Liver (tissue), 8 donors: ENCODE measurements at regions not wholly inside any gene's neighbourhood (a gene's known extent, or its start where the extent isn't known, plus 50 kb on each side); places are given as distances from the start of the nearest gene placed in this dataset.

Source experiments
- DNase-seq: peaks from one replicate; pipeline ENCODE4 v3.0.0-alpha.2; 2017; ENCODE audit warnings: low spot score
- H3K27ac ChIP-seq, 2 donors: one replicate each; pipeline ENCODE4 v1.7.0; 2013; ENCODE audit warnings: inconsistent platforms in 2 of 2, low read length in 2 of 2, control low read depth in 1 of 2, low read depth in 1 of 2, mild to moderate bottlenecking in 1 of 2
- H3K27me3 ChIP-seq, 4 donors: one replicate each; pipeline versions ENCODE4 v1.6.1 to v1.7.0; 2013; ENCODE audit warnings: low read length in 3 of 4, inconsistent platforms in 1 of 4, mild to moderate bottlenecking in 1 of 4, moderate library complexity in 1 of 4; ENCODE audit not compliant: control insufficient read depth in 4 of 4, insufficient read depth in 4 of 4
- H3K36me3 ChIP-seq, 4 donors: one replicate each; pipeline versions ENCODE4 v1.6.1 to v1.7.0; 2013; ENCODE audit warnings: low read length in 3 of 4, mild to moderate bottlenecking in 3 of 4, low read depth in 1 of 4, moderate library complexity in 1 of 4; ENCODE audit not compliant: control insufficient read depth in 4 of 4, insufficient read depth in 3 of 4
- H3K4me1 ChIP-seq, 4 donors: one replicate each; pipeline versions ENCODE4 v1.6.1 to v1.7.0; 2013; ENCODE audit warnings: low read length in 3 of 4, mild to moderate bottlenecking in 3 of 4, moderate library complexity in 1 of 4; ENCODE audit not compliant: control insufficient read depth in 4 of 4, insufficient read depth in 4 of 4
- H3K4me3 ChIP-seq, 3 donors: one replicate each; pipeline versions ENCODE4 v1.6.1 to v1.7.0; 2013; ENCODE audit warnings: low read length in 3 of 3, control low read depth in 1 of 3, low read depth in 1 of 3, mild to moderate bottlenecking in 1 of 3
- H3K9ac ChIP-seq, 2 donors: one replicate each; pipeline ENCODE4 v1.7.0; 2013; ENCODE audit warnings: low read length in 2 of 2, mild to moderate bottlenecking in 2 of 2, moderate library complexity in 2 of 2, control low read depth in 1 of 2, low read depth in 1 of 2
- H3K9me3 ChIP-seq, 4 donors: one replicate each; pipeline versions ENCODE4 v1.6.1 to v1.7.0; 2013; ENCODE audit warnings: low read length in 3 of 4; ENCODE audit not compliant: control insufficient read depth in 4 of 4
- ATF3 ChIP-seq: IDR thresholded peaks from 2 replicates; pipeline ENCODE4 v1.6.1; 2016; ENCODE audit warnings: antibody characterized with exemption
- CTCF ChIP-seq: fragments of 150-350 bp; IDR thresholded peaks from 2 replicates; pipeline ENCODE4 v1.5.1; 2017; ENCODE audit warnings: improper control_type of control experiment, low read depth, low read length; ENCODE audit not compliant: missing input control
- EGR1 ChIP-seq, 2 donors: IDR thresholded peaks; 2 replicates each; pipeline ENCODE4 v1.6.1; 2016 to 2018; ENCODE audit warnings: antibody characterized with exemption in 2 of 2, low read depth in 2 of 2
- FOXA1 ChIP-seq: IDR thresholded peaks from 2 replicates; pipeline ENCODE4 v1.6.1; 2016; ENCODE audit warnings: antibody characterized with exemption
- FOXA2 ChIP-seq: IDR thresholded peaks from 2 replicates; pipeline ENCODE4 v1.6.1; 2016; ENCODE audit warnings: antibody characterized with exemption
- GABPA ChIP-seq, 2 donors: IDR thresholded peaks in 1 of 2; conservative IDR thresholded peaks in 1 of 2; 2 replicates each; pipeline ENCODE4 v1.6.1; 2016; ENCODE audit warnings: antibody characterized with exemption in 2 of 2, mild to moderate bottlenecking in 1 of 2, moderate library complexity in 1 of 2
- HNF4A ChIP-seq, 2 donors: conservative IDR thresholded peaks; 2 replicates each; pipeline ENCODE4 v1.6.1; 2016; ENCODE audit warnings: antibody characterized with exemption in 2 of 2, mild to moderate bottlenecking in 2 of 2
- HNF4G ChIP-seq: IDR thresholded peaks from 2 replicates; pipeline ENCODE4 v1.6.1; 2016; ENCODE audit warnings: antibody characterized with exemption
- JUND ChIP-seq, 2 donors: IDR thresholded peaks; 2 replicates each; pipeline ENCODE4 v1.6.1; 2016; ENCODE audit warnings: antibody characterized with exemption in 2 of 2
- MAX ChIP-seq: IDR thresholded peaks from 2 replicates; pipeline ENCODE4 v1.6.1; 2016; ENCODE audit warnings: antibody characterized with exemption
- NR2F2 ChIP-seq: IDR thresholded peaks from 2 replicates; pipeline ENCODE4 v1.6.1; 2016; ENCODE audit warnings: antibody characterized with exemption
- RAD21 ChIP-seq, 2 donors: IDR thresholded peaks; 2 replicates each; pipeline ENCODE4 v1.6.1; 2016; ENCODE audit warnings: antibody characterized with exemption in 2 of 2, mild to moderate bottlenecking in 2 of 2
- RXRA ChIP-seq, 2 donors: IDR thresholded peaks; 2 replicates each; pipeline ENCODE4 v1.6.1; 2017 to 2018; ENCODE audit warnings: antibody characterized with exemption in 2 of 2, mild to moderate bottlenecking in 1 of 2
- SP1 ChIP-seq: IDR thresholded peaks from 2 replicates; pipeline ENCODE4 v1.6.1; 2018; ENCODE audit warnings: antibody characterized with exemption, mild to moderate bottlenecking
- TAF1 ChIP-seq: conservative IDR thresholded peaks from 2 replicates; pipeline ENCODE4 v1.6.1; 2016; ENCODE audit warnings: antibody characterized with exemption, mild to moderate bottlenecking
- YY1 ChIP-seq: IDR thresholded peaks from 2 replicates; pipeline ENCODE4 v1.6.1; 2016; ENCODE audit warnings: antibody characterized with exemption, mild to moderate bottlenecking
- WGBS: extraction: QIAGEN DNeasy Blood & Tissue Kit; methylation state at CpG from one replicate; pipeline ENCODE4 v1.1.7; 2013; 5-methylcytosine and 5-hydroxymethylcytosine counted together
- TF ChIP-seq, protein P1 (sequence below): IDR thresholded peaks from 2 replicates; pipeline ENCODE4 v1.6.1; 2016; ENCODE audit warnings: antibody characterized with exemption, mild to moderate bottlenecking
- TF ChIP-seq, protein P2 (sequence below): IDR thresholded peaks from 2 replicates; pipeline ENCODE4 v1.6.1; 2016; ENCODE audit warnings: antibody characterized with exemption
- donor health status: healthy.
- donor health status: healthy.
- donor health status: healthy.
- donor health status: healthy.
- donor health status: healthy.

- TF ChIP-seq RAD21 (IDR thresholded peaks at IDR 0.05) (no peak), FOXA2 (no peak), NR2F2 (no peak), YY1 (no peak)
Measured at GRCh38 chr18:25819746-25820363, 270.6 kb downstream of the SS18 start (continued).

GRCh38 chr18:25818505-25818904 is 271.9 kb downstream of the SS18 start:
- WGBS = 82% methylated on average over 6 of the region's 6 CpGs
- H3K27ac ChIP-seq = no peak overlapping the region
- H3K9me3 ChIP-seq = no peaks in the 10 kb centered on the region
- no peak overlapping the region for H3K4me3 ChIP-seq
- no peaks in the 10 kb centered on the region for H3K4me1 ChIP-seq
- H3K36me3 ChIP-seq = no peaks in the 10 kb centered on the region
- no peak for DNase-seq
- TF ChIP-seq FOXA1 = no peak
- H3K27me3 ChIP-seq = peaks cover 0 to under 1% (median 0%) of the 10 kb centered on the region in 4 donors
- no peak overlapping the region for H3K9ac ChIP-seq

- WGBS = 77% methylated on average over 5 of the region's 5 CpGs
- Histone ChIP-seq H3K4me3 (no peak overlapping the region), H3K27ac (no peak overlapping the region)
Measured at GRCh38 chr18:25817546-25818237, 272.7 kb downstream of the SS18 start.

More at GRCh38 chr18:25817546-25818237, 272.7 kb downstream of the SS18 start:
- DNase-seq = no peak
- no peaks in the 10 kb centered on the region for H3K9me3 ChIP-seq
- no peaks in the 10 kb centered on the region for H3K36me3 ChIP-seq
- TF ChIP-seq TAF1 (no peak), RXRA (IDR thresholded peaks at IDR 0.05) (no peak), FOXA1 (no peak), JUND (IDR thresholded peaks at IDR 0.05) (no peak), FOXA2 (no peak), MAX (no peak), RAD21 (IDR thresholded peaks at IDR 0.05) (no peak), YY1 (no peak), NR2F2 (no peak), EGR1 (IDR thresholded peaks at IDR 0.05; ENCODE audit: low read depth in 2 of 2) (no peak), HNF4G (no peak), GABPA (IDR thresholded peaks at IDR 0.05 in 1 of 2, conservative IDR thresholded peaks at IDR 0.05 in 1 of 2) (no peak), ATF3 (no peak), SP1 (no peak), CTCF (no peak), HNF4A (conservative IDR thresholded peaks at IDR 0.05) (no peak)
- TF ChIP-seq, protein P1, sequence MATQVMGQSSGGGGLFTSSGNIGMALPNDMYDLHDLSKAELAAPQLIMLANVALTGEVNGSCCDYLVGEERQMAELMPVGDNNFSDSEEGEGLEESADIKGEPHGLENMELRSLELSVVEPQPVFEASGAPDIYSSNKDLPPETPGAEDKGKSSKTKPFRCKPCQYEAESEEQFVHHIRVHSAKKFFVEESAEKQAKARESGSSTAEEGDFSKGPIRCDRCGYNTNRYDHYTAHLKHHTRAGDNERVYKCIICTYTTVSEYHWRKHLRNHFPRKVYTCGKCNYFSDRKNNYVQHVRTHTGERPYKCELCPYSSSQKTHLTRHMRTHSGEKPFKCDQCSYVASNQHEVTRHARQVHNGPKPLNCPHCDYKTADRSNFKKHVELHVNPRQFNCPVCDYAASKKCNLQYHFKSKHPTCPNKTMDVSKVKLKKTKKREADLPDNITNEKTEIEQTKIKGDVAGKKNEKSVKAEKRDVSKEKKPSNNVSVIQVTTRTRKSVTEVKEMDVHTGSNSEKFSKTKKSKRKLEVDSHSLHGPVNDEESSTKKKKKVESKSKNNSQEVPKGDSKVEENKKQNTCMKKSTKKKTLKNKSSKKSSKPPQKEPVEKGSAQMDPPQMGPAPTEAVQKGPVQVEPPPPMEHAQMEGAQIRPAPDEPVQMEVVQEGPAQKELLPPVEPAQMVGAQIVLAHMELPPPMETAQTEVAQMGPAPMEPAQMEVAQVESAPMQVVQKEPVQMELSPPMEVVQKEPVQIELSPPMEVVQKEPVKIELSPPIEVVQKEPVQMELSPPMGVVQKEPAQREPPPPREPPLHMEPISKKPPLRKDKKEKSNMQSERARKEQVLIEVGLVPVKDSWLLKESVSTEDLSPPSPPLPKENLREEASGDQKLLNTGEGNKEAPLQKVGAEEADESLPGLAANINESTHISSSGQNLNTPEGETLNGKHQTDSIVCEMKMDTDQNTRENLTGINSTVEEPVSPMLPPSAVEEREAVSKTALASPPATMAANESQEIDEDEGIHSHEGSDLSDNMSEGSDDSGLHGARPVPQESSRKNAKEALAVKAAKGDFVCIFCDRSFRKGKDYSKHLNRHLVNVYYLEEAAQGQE = no peak
- TF ChIP-seq, protein P2, sequence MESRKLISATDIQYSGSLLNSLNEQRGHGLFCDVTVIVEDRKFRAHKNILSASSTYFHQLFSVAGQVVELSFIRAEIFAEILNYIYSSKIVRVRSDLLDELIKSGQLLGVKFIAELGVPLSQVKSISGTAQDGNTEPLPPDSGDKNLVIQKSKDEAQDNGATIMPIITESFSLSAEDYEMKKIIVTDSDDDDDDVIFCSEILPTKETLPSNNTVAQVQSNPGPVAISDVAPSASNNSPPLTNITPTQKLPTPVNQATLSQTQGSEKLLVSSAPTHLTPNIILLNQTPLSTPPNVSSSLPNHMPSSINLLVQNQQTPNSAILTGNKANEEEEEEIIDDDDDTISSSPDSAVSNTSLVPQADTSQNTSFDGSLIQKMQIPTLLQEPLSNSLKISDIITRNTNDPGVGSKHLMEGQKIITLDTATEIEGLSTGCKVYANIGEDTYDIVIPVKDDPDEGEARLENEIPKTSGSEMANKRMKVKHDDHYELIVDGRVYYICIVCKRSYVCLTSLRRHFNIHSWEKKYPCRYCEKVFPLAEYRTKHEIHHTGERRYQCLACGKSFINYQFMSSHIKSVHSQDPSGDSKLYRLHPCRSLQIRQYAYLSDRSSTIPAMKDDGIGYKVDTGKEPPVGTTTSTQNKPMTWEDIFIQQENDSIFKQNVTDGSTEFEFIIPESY = no peak
- no peak overlapping the region for H3K9ac ChIP-seq
- no peaks in the 10 kb centered on the region for H3K4me1 ChIP-seq
- no peaks in the 10 kb centered on the region for H3K27me3 ChIP-seq
